Astrocyte of the cerebellum (primary cell): ENCODE measurements at regions not wholly inside any gene's neighbourhood (a gene's known extent, or its start where the extent isn't known, plus 50 kb on each side); places are given as distances from the start of the nearest gene placed in this dataset.
"Not testable (repeated sequence)": the region's sequence is repeated elsewhere in the genome, so short reads cannot be mapped to it uniquely, and the experiment has no call there.

Experiments used
- DNase-seq: peaks from one replicate; pipeline ENCODE4 v3.0.0-alpha.2; 2011; ENCODE audit warnings: low read depth
- H3K4me3 ChIP-seq: 2 replicates; pipeline ENCODE4 v1.5.1; 2011; ENCODE audit warnings: mild to moderate bottlenecking, low read depth, low read length, moderate library complexity
- CTCF ChIP-seq: IDR thresholded peaks from 2 replicates; pipeline ENCODE4 v1.5.1; 2012; ENCODE audit warnings: low read length, low read depth, moderate library complexity, mild to moderate bottlenecking; ENCODE audit errors: missing control alignments
- in situ Hi-C: cut with HindIII; loops from 2 replicates; pipeline ENCODE4 v1.10.0; 2017; ENCODE audit warnings: low sequenced_read_pairs

DNA sequence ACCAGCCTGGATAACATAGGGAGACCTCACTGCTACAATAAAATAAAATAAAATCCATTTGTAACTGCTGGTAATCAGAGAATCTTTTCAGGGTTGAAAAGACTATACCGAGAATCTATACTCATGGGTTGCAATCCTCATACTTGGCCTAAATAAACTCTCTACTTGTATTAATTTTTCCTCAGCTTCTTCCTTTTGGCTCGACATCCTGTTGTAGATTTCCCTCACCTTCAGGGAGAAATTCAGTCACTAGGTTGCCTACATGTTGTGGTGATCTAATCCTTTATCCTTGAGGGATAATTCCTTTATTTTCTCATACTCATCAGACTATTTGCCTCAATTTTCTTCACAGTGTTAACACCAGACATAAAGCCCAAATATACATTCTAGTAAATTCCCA lies 1093.4 kb downstream of the SORCS3 start:
- no peak for DNase-seq
- in situ Hi-C loops, result no loop called here

DNA sequence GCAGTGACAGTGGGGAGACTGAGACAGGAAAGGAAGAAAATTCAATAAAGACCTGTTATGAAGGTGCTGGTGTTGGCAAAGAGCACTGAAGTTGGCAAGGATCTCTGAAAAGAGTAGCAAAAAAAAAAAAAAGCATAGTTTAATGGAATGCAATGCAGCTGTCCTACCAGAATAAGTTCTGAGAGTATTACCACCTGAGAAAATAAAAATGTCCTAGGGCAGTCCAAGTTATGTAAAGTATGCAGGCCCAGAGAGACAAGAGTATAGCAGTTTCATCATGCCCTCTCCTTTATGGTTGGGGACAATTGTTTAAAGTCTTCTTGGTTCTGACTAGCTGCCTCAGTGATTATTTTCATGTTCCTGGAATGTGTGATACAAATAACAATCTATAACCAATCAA lies 1092.8 kb downstream of the SORCS3 start:
- in situ Hi-C loops, result no loop called here
- no peak for DNase-seq
- no peak overlapping the region for H3K4me3 ChIP-seq
- TF ChIP-seq CTCF, result no peak

More for the DNA sequence above, 1093.4 kb downstream of the SORCS3 start:
- no peak for TF ChIP-seq CTCF
- H3K4me3 ChIP-seq, result no peak overlapping the region

GRCh38 chr10:105729428-105729827 lies 1088.3 kb downstream of the SORCS3 start:
- TF ChIP-seq CTCF, result no peak
- no peak for DNase-seq
- no peak overlapping the region for H3K4me3 ChIP-seq
- in situ Hi-C loops, result no loop called here

DNA sequence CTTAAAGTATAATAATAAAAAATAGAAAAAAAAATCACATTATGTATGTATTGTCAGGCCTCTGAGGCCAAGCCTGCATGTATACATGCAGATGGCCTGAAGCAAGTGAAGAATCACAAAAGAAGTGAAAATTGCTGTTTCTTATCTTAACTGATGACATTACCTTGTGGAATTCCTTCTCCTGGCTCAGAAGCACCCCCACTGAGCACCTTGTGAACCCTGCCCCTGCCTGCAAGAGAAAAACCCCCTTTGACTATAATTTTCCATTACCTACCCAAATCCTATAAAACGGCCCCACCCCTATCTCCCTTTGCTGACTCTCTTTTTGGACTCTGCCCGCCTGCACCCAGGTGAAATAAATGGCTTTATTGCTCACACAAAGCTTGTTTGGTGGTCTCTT lies 1086.5 kb downstream of the SORCS3 start:
- DNase-seq, H3K4me3 ChIP-seq, in situ Hi-C loops: not testable (repeated sequence)

DNA sequence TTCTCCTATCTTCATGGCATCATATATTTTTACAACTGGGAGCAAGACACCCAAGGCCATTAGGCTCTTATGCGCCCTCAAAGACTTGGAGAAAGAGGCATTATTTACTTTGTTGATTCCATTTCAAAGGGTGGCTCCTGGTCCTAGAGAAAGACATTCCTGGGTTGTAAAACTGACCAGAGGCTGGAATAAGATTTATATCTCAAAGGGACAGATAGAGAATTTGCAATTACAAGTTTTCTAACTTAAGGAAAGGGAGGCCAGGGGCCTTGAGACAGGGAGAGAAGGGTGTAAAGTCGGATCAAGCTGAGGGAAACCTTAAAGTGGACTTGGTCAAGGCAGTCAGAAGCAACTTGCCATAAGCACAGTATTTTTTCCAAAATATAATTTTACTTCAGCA lies 1086.0 kb downstream of the SORCS3 start:
- no peak for DNase-seq
- in situ Hi-C loops, result no loop called here
- no peak overlapping the region for H3K4me3 ChIP-seq
- no peak for TF ChIP-seq CTCF

- in situ Hi-C loops, result no loop called here
- DNase-seq, result no peak
- H3K4me3 ChIP-seq, result no peak overlapping the region
- no peak for TF ChIP-seq CTCF
Measured at GRCh38 chr10:105726149-105726548, 1085.1 kb downstream of the SORCS3 start.

- no peak for DNase-seq
- H3K4me3 ChIP-seq, result no peak overlapping the region
- in situ Hi-C loops, result no loop called here
- TF ChIP-seq CTCF, result no peak
Measured at GRCh38 chr10:105725007-105725406, 1083.9 kb downstream of the SORCS3 start.
